ENCODE measurements at regions not wholly inside any gene's neighbourhood (a gene's known extent, or its start where the extent isn't known, plus 50 kb on each side); places are given as distances from the start of the nearest gene placed in this dataset.
"Not testable (repeated sequence)": the region's sequence is repeated elsewhere in the genome, so short reads cannot be mapped to it uniquely, and the experiment has no call there.

DNA sequence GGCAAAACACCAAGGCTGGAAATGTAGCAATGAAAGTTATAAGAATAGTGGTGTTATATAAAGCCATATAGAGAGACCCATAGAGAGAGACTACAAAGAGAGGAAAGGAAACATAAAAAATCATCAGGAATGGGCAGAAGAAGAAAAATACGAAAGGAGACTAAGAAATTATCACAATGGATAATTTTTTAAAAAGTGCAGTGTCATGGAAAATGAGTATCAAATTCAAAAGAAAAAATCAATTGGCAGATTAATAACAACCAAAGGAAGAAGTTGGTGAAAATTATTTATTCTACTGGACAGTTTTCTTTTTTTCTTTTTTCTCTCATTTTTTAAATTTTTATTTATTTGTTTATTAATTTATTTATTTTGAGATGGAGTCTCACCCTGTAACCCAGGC, 1488.4 kb upstream of the WWC1 start:
- Histone ChIP-seq H3K27ac (no peak overlapping the region), H3K4me1 (no peaks in the 10 kb centered on the region), H3K9me3 (no peaks in the 10 kb centered on the region), H3K4me3 (no peak overlapping the region), H3K36me3 (no peaks in the 10 kb centered on the region), H3K27me3 (no peaks in the 10 kb centered on the region)
- ATAC-seq (no peak), DNase-seq (no peak)
- TF ChIP-seq, protein P1, sequence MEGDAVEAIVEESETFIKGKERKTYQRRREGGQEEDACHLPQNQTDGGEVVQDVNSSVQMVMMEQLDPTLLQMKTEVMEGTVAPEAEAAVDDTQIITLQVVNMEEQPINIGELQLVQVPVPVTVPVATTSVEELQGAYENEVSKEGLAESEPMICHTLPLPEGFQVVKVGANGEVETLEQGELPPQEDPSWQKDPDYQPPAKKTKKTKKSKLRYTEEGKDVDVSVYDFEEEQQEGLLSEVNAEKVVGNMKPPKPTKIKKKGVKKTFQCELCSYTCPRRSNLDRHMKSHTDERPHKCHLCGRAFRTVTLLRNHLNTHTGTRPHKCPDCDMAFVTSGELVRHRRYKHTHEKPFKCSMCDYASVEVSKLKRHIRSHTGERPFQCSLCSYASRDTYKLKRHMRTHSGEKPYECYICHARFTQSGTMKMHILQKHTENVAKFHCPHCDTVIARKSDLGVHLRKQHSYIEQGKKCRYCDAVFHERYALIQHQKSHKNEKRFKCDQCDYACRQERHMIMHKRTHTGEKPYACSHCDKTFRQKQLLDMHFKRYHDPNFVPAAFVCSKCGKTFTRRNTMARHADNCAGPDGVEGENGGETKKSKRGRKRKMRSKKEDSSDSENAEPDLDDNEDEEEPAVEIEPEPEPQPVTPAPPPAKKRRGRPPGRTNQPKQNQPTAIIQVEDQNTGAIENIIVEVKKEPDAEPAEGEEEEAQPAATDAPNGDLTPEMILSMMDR (IDR thresholded peaks at IDR 0.05): no peak
- intact Hi-C loops (cut with DNase I): no loop called here

DNA sequence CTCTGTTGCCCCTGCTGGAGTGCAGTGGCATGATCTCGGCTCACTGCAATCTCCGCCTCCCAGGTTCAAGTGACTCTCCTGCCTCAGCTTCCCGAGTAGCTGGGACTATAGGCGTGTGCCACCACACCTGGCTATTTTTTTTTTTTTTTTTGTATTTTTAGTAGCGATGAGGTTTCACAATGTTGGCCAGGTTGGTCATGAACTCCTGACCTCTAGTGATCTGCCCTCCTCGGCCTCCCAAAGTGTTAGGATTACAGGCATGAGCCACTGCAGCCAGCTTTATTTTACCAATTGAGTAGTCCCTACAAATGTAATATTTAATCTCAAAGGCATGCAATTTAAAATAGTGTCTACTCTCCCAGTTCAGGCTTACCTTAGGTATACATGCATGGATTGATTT, 1487.2 kb upstream of the WWC1 start:
- DNase-seq; H3K27ac ChIP-seq; intact Hi-C loops (cut with DNase I); H3K4me1 ChIP-seq; ATAC-seq; H3K27me3 ChIP-seq; H3K4me3 ChIP-seq; H3K36me3 ChIP-seq; H3K9me3 ChIP-seq: not testable (repeated sequence)

DNA sequence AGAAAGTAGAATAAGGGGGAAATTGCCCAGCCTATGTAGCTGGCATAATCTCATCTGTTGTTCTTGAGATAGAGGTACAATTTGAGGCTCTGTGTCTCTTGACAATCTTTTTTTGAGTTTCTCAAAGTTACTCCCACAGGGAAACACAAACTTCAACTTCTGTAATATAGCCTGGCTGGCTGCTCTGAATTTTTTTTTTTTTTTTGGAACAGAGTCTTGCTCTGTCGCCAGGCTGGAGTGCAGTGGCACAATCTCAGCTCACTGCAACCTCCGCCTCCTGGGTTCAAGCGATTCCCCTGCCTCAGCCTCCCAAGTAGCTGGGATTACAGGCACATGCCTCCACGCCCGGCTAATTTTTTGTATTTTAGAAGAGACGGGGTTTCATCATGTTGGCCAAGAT, 1486.8 kb upstream of the WWC1 start:
- intact Hi-C loops (cut with DNase I): not testable (repeated sequence)

DNA sequence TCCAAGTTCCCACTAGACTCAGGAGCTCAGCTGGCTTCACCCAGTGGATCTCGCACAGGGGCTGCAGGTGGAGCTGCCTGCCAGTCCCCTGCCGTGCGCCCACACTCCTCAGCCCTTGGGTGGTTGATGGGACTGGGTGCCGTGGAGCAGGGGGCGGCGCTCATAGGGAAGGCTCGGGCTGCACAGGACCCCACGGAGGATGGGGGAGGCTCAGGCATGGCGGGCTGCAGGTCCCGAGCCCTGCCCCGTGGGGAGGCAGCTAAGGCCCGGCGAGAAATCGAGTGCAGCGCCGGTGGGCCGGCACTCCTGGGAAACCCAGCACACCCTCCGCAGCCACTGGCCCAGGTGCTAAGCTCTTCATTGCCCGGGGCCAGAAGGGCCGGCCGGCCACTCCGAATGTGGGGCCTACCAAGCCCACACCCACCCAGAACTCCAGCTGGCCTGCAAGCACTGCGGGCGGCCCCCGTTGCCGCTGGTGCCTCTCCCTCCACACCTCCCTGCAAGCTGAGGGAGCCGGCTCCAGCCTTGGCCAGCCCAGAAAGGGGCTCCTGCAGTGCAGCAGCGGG, 1481.3 kb upstream of the WWC1 start:
- H3K4me1 ChIP-seq; H3K27ac ChIP-seq; H3K27me3 ChIP-seq; ATAC-seq; H3K4me3 ChIP-seq; intact Hi-C loops (cut with DNase I); DNase-seq; H3K36me3 ChIP-seq; H3K9me3 ChIP-seq: not testable (repeated sequence)

More for the DNA sequence above, 1486.8 kb upstream of the WWC1 start:
- H3K36me3 ChIP-seq, H3K4me1 ChIP-seq, H3K9me3 ChIP-seq, ATAC-seq, DNase-seq, H3K27me3 ChIP-seq, H3K27ac ChIP-seq, H3K4me3 ChIP-seq: not testable (repeated sequence)

DNA sequence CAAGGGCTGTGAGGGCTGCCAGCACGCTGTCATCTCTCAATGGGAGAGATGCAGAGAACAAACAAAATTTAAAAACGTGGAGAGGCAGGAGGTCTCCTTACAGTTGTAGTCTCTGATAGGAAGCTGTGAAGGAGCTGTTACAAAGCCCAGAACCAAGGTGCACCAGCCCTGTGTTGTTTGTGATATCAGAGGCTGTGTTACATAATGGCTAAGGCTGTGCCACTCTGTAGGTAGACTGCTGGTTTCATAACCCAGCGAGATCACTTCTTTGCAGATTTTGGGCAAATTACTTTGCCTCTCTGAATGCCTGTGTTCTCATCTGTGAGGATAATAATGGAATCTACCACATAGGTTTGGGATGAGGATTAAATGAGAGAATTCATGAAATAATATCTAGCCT, 1480.7 kb upstream of the WWC1 start:
- H3K27ac ChIP-seq: no peak overlapping the region
- intact Hi-C loops (cut with DNase I): no loop called here
- H3K36me3 ChIP-seq: no peaks in the 10 kb centered on the region
- DNase-seq: no peak
- no peaks in the 10 kb centered on the region for H3K4me1 ChIP-seq
- TF ChIP-seq, protein P1 (IDR thresholded peaks at IDR 0.05): no peak
- H3K4me3 ChIP-seq: no peak overlapping the region
- H3K27me3 ChIP-seq: no peaks in the 10 kb centered on the region
- no peaks in the 10 kb centered on the region for H3K9me3 ChIP-seq
- ATAC-seq: no peak

DNA sequence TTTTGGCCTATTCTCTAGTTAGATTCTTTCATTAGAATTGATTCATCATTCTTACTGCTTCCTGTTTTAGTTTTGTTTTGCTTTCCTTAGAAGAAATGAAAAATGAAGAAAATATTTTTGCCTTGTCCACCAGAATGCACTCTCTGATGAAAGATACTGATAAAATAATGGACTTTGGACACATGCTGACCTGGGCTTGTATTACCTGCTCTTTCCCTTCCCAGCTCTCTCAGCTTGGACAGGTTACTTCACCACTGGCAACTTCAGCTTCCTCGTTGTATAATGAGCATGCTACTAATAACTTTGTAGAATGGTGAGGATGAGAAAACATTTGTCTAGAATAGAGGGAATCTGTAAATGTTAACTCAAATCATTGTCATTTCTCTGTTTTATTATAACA, 1468.1 kb upstream of the WWC1 start:
- H3K27ac ChIP-seq: no peak overlapping the region
- no peak overlapping the region for H3K4me3 ChIP-seq
- intact Hi-C loops (cut with DNase I): no loop called here
- H3K4me1 ChIP-seq: no peaks in the 10 kb centered on the region
- no peaks in the 10 kb centered on the region for H3K9me3 ChIP-seq
- no peak for ATAC-seq
- no peak for DNase-seq
- no peaks in the 10 kb centered on the region for H3K36me3 ChIP-seq
- TF ChIP-seq, protein P1 (IDR thresholded peaks at IDR 0.05): no peak
- H3K27me3 ChIP-seq: no peaks in the 10 kb centered on the region

DNA sequence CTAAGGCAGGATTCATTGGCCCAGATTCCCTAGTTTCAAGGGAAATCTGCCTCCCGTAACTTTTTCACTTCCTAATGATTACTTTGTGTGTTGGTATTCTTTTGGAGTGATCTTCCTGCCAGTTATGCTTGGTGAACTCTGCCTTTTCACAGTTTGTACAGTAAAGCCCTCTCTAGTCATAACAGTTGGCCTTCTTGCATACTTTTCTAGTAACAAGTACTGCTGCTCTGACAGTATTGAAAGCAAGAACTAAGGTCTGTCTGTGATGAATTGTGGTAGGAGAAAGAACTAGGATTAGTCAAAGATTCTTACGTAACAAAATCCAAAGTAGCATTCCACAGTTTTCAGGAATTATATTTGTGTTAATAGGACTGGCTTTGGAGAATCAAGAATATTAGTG, 1457.2 kb upstream of the WWC1 start:
- Histone ChIP-seq H3K4me1 (no peaks in the 10 kb centered on the region), H3K36me3 (no peaks in the 10 kb centered on the region), H3K27me3 (no peaks in the 10 kb centered on the region), H3K9me3 (no peaks in the 10 kb centered on the region), H3K4me3 (no peak overlapping the region), H3K27ac (no peak overlapping the region)
- no peak for ATAC-seq
- no peak for DNase-seq
- TF ChIP-seq, protein P1 (IDR thresholded peaks at IDR 0.05): no peak
- intact Hi-C loops (cut with DNase I): no loop called here

Measured in upper lobe of right lung (tissue), 1 donor.